ENCODE measurements at regions not wholly inside any gene's neighbourhood (a gene's known extent, or its start where the extent isn't known, plus 50 kb on each side); places are given as distances from the start of the nearest gene placed in this dataset.

- TF ChIP-seq, protein P1, sequence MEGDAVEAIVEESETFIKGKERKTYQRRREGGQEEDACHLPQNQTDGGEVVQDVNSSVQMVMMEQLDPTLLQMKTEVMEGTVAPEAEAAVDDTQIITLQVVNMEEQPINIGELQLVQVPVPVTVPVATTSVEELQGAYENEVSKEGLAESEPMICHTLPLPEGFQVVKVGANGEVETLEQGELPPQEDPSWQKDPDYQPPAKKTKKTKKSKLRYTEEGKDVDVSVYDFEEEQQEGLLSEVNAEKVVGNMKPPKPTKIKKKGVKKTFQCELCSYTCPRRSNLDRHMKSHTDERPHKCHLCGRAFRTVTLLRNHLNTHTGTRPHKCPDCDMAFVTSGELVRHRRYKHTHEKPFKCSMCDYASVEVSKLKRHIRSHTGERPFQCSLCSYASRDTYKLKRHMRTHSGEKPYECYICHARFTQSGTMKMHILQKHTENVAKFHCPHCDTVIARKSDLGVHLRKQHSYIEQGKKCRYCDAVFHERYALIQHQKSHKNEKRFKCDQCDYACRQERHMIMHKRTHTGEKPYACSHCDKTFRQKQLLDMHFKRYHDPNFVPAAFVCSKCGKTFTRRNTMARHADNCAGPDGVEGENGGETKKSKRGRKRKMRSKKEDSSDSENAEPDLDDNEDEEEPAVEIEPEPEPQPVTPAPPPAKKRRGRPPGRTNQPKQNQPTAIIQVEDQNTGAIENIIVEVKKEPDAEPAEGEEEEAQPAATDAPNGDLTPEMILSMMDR (conservative IDR thresholded peaks at IDR 0.05; ENCODE audit: low read depth, low read length): no peak
- TF ChIP-seq EZH2 (IDR thresholded peaks at IDR 0.05; ENCODE audit: low read length, unreplicated experiment): no peak
Measured at GRCh38 chr10:130516141-130516735, 380.0 kb downstream of the GLRX3 start.
